ENCODE measurements at regions not wholly inside any gene's neighbourhood (a gene's known extent, or its start where the extent isn't known, plus 50 kb on each side); places are given as distances from the start of the nearest gene placed in this dataset.

DNA sequence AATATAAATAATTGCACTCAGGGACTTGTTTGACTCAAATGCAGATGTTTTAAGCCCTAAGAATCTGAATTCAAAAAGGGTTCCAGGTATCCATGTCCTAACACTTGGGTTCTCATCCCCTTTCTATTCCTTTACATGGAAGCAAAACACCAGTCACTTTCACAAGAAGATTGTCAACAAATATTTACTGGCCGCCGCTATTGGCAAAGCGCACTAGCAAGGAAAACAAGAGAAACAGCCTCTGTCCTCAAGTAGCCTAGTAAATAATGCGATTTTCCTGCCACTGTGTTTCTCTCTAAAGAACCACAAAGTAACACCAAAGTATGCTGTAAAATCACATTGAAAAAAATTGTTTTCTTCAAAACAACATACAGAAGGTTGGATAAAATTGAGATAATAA is 66.7 kb upstream of the EZH2 start:
- no peaks in the 10 kb centered on the region for H3K36me3 ChIP-seq (ENCODE audit: insufficient read depth, low read length)
- no peak overlapping the region for H3K27ac Mint-ChIP-seq
- H3K9me3 Mint-ChIP-seq: no peaks in the 10 kb centered on the region
- no peaks in the 10 kb centered on the region for H3K27me3 ChIP-seq (ENCODE audit: control insufficient read depth in 1 of 2, insufficient read depth in 2 of 2, low read length in 2 of 2)
- TF ChIP-seq, protein P1, sequence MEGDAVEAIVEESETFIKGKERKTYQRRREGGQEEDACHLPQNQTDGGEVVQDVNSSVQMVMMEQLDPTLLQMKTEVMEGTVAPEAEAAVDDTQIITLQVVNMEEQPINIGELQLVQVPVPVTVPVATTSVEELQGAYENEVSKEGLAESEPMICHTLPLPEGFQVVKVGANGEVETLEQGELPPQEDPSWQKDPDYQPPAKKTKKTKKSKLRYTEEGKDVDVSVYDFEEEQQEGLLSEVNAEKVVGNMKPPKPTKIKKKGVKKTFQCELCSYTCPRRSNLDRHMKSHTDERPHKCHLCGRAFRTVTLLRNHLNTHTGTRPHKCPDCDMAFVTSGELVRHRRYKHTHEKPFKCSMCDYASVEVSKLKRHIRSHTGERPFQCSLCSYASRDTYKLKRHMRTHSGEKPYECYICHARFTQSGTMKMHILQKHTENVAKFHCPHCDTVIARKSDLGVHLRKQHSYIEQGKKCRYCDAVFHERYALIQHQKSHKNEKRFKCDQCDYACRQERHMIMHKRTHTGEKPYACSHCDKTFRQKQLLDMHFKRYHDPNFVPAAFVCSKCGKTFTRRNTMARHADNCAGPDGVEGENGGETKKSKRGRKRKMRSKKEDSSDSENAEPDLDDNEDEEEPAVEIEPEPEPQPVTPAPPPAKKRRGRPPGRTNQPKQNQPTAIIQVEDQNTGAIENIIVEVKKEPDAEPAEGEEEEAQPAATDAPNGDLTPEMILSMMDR (IDR thresholded peaks at IDR 0.05): no peak
- no peaks in the 10 kb centered on the region for H3K36me3 Mint-ChIP-seq (ENCODE audit: low read depth)
- H3K4me3 ChIP-seq (ENCODE audit: low read length): no peak overlapping the region
- CTCF ChIA-PET: no interaction called here
- POLR2A ChIA-PET: no interaction called here
- no peak overlapping the region for H3K4me3 Mint-ChIP-seq
- no peak overlapping the region for H3K27ac ChIP-seq (ENCODE audit: low read depth in 1 of 2, low read length in 2 of 2)
- DNase-seq: no peak
- H3K9me3 ChIP-seq (ENCODE audit: control insufficient read depth in 1 of 2, insufficient read depth in 1 of 2, low read length in 2 of 2): no peaks in the 10 kb centered on the region
- H3K4me1 ChIP-seq (ENCODE audit: insufficient read depth, low read length): no peaks in the 10 kb centered on the region
- no peaks in the 10 kb centered on the region for H3K4me1 Mint-ChIP-seq (ENCODE audit: low read depth)
- intact Hi-C loops (cut with DNase I, micrococcal nuclease): no loop called here
- no peaks in the 10 kb centered on the region for H3K27me3 Mint-ChIP-seq
- ATAC-seq (ENCODE audit: poor library complexity): no peak

DNA sequence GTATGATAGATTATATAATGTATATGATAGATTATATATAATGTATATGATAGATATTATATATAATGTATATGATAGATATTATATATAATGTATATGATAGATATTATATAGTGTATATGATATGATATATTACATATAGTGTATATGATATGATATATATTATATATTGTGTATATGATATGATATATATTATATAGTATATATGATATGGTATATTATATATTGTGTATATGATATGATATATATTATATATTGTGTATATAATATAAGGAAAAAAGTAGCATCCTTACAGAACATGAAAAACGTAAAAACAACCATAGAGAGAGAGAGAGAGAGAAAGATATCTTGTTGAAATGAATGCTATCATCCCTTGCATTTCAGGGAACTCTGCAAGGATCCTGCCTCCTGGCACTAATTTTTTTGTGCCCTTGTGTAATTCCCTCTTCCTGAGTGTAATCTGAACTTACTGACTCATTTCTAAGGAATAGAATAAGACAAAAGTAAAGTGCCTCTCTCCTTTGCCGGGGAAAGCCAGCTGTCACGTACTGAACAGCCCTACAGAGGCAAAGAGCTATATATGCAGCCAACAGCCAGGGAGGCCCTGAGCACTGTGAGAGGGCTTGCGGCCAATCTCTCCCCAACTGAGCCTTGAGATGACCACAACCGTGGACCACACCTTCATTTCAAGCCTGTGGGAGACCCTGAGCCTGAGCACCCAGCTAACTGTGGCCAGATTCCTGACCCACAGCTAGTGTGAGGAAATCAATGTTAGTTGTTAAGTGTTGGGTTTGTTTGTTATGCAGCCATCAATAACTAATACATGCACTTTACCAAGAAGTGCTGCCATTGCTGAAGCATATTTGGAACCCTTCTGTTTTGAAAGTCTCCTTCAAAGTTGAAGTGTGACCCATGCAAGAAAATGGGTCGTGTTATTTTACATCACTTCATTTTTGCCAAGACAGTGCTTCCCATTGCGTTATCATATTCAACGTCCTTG is 61.1 kb upstream of the EZH2 start:
- no peaks in the 10 kb centered on the region for H3K9me3 Mint-ChIP-seq
- H3K4me1 Mint-ChIP-seq (ENCODE audit: low read depth): peaks cover 15% of the 10 kb centered on the region
- no peak overlapping the region for H3K27ac ChIP-seq (ENCODE audit: low read depth in 1 of 2, low read length in 2 of 2)
- no peak overlapping the region for H3K27ac Mint-ChIP-seq
- ATAC-seq (ENCODE audit: poor library complexity): no peak
- intact Hi-C loops (cut with DNase I, micrococcal nuclease): loop anchor here (5.0 kb wide), 2 partner anchors 37 to 248 kb away; partner anchors contain the start of gene CUL1 (in 1 of the 2)
- ChIA-PET CTCF (no interaction called here), POLR2A (no interaction called here)
- H3K27me3 ChIP-seq (ENCODE audit: control insufficient read depth in 1 of 2, insufficient read depth in 2 of 2, low read length in 2 of 2): no peaks in the 10 kb centered on the region
- peaks cover 10% of the 10 kb centered on the region for H3K36me3 Mint-ChIP-seq (ENCODE audit: low read depth)
- no peaks in the 10 kb centered on the region for H3K9me3 ChIP-seq (ENCODE audit: control insufficient read depth in 1 of 2, insufficient read depth in 1 of 2, low read length in 2 of 2)
- no peak overlapping the region for H3K4me3 ChIP-seq (ENCODE audit: low read length)
- H3K4me1 ChIP-seq (ENCODE audit: insufficient read depth, low read length): peaks cover 7% of the 10 kb centered on the region
- TF ChIP-seq, protein P1 (IDR thresholded peaks at IDR 0.05): no peak
- H3K36me3 ChIP-seq (ENCODE audit: insufficient read depth, low read length): no peaks in the 10 kb centered on the region
- H3K27me3 Mint-ChIP-seq: no peaks in the 10 kb centered on the region
- no peak overlapping the region for H3K4me3 Mint-ChIP-seq
- no peak for DNase-seq

DNA sequence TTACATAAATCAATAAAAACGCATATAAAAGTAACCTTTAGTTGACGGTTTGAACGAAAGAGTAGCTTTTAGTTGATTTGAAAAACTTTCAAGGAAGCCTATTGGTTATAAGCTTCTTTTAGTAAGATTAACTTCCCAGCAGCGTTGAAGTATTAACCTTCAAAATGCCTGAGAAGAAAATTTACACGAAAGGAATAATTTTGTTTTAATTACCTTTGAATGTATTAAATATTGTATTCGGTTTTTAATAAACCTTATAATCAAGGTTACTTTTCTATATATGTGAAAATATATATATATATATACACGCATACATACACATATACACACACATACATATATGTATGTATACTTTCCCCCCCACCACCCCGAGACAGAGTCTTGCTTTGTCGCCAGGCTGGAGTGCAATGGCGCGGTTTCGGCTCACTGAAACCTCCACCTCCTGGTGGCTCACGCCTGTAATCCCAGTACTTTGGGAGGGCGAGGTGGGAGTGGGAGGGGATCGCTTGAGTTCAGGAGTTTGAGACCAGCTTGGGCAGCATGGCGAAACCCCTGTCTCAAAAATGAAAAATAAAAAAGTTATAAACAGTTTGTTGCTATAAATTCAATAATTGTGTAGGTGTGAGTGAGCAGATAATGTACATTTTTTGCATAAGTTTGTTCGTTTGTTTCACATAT is 57.6 kb upstream of the EZH2 start:
- H3K27me3 ChIP-seq (ENCODE audit: control insufficient read depth in 1 of 2, insufficient read depth in 2 of 2, low read length in 2 of 2): no peaks in the 10 kb centered on the region
- H3K4me1 ChIP-seq (ENCODE audit: insufficient read depth, low read length): peaks cover 7% of the 10 kb centered on the region
- no peaks in the 10 kb centered on the region for H3K36me3 ChIP-seq (ENCODE audit: insufficient read depth, low read length)
- H3K9me3 Mint-ChIP-seq: no peaks in the 10 kb centered on the region
- ATAC-seq (ENCODE audit: poor library complexity): peak; percentile 75
- intact Hi-C loops (cut with DNase I, micrococcal nuclease): loop anchor here (1.0 to 5.0 kb wide), 7 partner anchors 21 to 244 kb away; partner anchors contain the start of genes CUL1 (in 1 of the 2) and EZH2 (in 1 of the 2)
- H3K4me1 Mint-ChIP-seq (ENCODE audit: low read depth): peaks cover 27% of the 10 kb centered on the region
- H3K36me3 Mint-ChIP-seq (ENCODE audit: low read depth): peaks cover 10% of the 10 kb centered on the region
- H3K4me3 Mint-ChIP-seq: peak overlapping the region; percentile 97
- peak overlapping the region; percentile 89 for H3K4me3 ChIP-seq (ENCODE audit: low read length)
- ChIA-PET POLR2A (interaction anchor here (0.7 to 2.7 kb wide), 24 partner anchors 11 to 405 kb away, joined by 3 to 68 read pairs (median 5); partner anchors contain the start of genes CUL1, EZH2, PDIA4 and ZNF398), CTCF (interaction anchor here (0.8 to 2.3 kb wide), 13 partner anchors 9 to 367 kb away, joined by 3 to 28 read pairs (median 6); partner anchors contain the start of gene EZH2)
- no peaks in the 10 kb centered on the region for H3K9me3 ChIP-seq (ENCODE audit: control insufficient read depth in 1 of 2, insufficient read depth in 1 of 2, low read length in 2 of 2)
- peak overlapping the region; percentile 98 for H3K27ac Mint-ChIP-seq
- peak overlapping the region; percentile 87 to 88 for H3K27ac ChIP-seq (ENCODE audit: low read depth in 1 of 2, low read length in 2 of 2)
- no peaks in the 10 kb centered on the region for H3K27me3 Mint-ChIP-seq
- DNase-seq: peak; percentile 24 to 91 (median 56)
- TF ChIP-seq, protein P1 (IDR thresholded peaks at IDR 0.05): peak; percentile 44

All from CD4-positive, alpha-beta T cell (primary cell).